ENCODE measurements at regions not wholly inside any gene's neighbourhood (a gene's known extent, or its start where the extent isn't known, plus 50 kb on each side); places are given as distances from the start of the nearest gene placed in this dataset.

DNA sequence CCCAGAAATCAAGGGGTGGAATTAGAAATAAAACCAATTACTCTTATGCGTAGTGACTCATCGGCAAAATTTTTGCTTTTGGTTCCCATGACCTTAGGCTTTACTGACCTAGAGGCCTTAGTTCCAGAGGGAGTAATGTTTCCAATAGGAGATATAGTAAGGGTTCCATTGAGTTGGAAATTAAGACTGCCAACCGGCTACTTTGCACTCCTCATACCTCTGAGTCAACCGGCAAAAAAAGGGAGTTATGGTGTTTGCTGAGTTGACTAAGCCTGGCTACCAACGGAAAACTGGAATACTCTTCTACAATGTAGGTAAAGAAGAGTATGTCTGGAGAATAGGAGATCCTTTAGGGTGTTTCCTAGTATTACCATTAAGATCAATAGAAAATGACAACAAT is 919.8 kb downstream of the CENPC start:
- no peak for TF ChIP-seq POLR2A (IDR thresholded peaks at IDR 0.05)
- TF ChIP-seq, protein P1, sequence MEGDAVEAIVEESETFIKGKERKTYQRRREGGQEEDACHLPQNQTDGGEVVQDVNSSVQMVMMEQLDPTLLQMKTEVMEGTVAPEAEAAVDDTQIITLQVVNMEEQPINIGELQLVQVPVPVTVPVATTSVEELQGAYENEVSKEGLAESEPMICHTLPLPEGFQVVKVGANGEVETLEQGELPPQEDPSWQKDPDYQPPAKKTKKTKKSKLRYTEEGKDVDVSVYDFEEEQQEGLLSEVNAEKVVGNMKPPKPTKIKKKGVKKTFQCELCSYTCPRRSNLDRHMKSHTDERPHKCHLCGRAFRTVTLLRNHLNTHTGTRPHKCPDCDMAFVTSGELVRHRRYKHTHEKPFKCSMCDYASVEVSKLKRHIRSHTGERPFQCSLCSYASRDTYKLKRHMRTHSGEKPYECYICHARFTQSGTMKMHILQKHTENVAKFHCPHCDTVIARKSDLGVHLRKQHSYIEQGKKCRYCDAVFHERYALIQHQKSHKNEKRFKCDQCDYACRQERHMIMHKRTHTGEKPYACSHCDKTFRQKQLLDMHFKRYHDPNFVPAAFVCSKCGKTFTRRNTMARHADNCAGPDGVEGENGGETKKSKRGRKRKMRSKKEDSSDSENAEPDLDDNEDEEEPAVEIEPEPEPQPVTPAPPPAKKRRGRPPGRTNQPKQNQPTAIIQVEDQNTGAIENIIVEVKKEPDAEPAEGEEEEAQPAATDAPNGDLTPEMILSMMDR (IDR thresholded peaks at IDR 0.05), result no peak
- TF ChIP-seq EP300 (IDR thresholded peaks at IDR 0.05; ENCODE audit: low read depth), result no peak
- no peak for TF ChIP-seq POLR2AphosphoS5 (IDR thresholded peaks at IDR 0.05)
- H3K36me3 ChIP-seq, result no peaks in the 10 kb centered on the region
- WGBS, 2 donors (ENCODE audit: low coverage in 1 of 2), result 93 to 95% methylated on average over 5 of the region's 5 CpGs
- H3K4me1 ChIP-seq, result no peaks in the 10 kb centered on the region
- H3K27ac ChIP-seq, result no peak overlapping the region
- no peaks in the 10 kb centered on the region for H3K9me3 ChIP-seq
- DNase-seq, result no peak
- H3K27me3 ChIP-seq, result no peaks in the 10 kb centered on the region
- H3K4me3 ChIP-seq, result no peak overlapping the region
- in situ Hi-C loops (cut with MboI; ENCODE audit: low pct_ligation_motif_present in 1 of 4, low pct_unique_long_range_greater_than_20kb in 1 of 4, low sequenced_read_pairs in 3 of 4), result no loop called here
- intact Hi-C loops (cut with DNase I; ENCODE audit: low total_unique reads), result no loop called here

DNA sequence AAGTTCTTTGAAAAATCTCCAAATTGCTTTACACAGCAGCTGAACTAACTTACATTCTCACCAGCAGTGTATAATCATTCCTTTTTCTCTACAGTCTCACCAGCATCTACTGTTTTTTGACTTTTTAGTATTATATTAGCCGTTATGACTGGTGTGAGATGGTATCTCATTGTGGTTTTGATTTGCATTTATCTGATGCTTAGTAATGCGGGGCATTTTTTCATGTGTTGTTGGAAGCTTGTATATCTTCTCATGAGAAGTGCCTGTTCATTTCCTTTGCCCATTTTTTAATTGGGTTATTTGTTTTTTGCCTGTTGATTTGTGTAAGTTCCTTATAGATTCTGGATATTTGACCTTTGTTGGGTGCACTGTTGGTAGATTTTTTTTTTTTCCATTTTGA is 931.7 kb downstream of the CENPC start:
- Histone ChIP-seq H3K36me3 (no peaks in the 10 kb centered on the region), H3K4me3 (no peak overlapping the region), H3K4me1 (no peaks in the 10 kb centered on the region), H3K27ac (no peak overlapping the region), H3K9me3 (peaks cover 0 to 7% of the 10 kb centered on the region in 2 donors), H3K27me3 (no peaks in the 10 kb centered on the region)
- no peak for DNase-seq
- in situ Hi-C loops (cut with MboI; ENCODE audit: low pct_ligation_motif_present in 1 of 4, low pct_unique_long_range_greater_than_20kb in 1 of 4, low sequenced_read_pairs in 3 of 4) (no loop called here), intact Hi-C loops (cut with DNase I; ENCODE audit: low total_unique reads) (no loop called here)
- 74 to 76% methylated on average over 2 of the region's 2 CpGs for WGBS, 2 donors (ENCODE audit: low coverage in 1 of 2)
- TF ChIP-seq POLR2AphosphoS5 (IDR thresholded peaks at IDR 0.05) (no peak), POLR2A (IDR thresholded peaks at IDR 0.05) (no peak), EP300 (IDR thresholded peaks at IDR 0.05; ENCODE audit: low read depth) (no peak)
- TF ChIP-seq, protein P1 (IDR thresholded peaks at IDR 0.05), result no peak

DNA sequence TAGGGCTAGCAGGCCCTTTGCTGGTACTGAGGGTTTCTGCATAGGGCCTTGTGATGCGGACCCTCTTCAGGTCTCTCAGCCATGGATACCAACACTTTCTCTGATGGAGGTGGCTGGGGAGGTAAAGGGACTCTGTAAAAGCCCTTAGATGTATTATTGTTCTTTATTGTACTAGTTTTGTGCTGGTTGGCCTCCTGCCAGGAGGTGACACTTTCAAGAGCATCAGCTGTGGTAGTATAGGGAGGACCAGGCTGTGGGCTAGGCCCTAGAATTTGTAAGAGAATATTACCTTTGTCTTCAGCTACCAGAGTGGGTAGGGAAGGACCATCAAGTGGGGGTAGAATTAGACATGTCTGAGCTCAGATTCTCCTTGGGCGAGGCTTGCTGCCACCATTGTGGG is 936.3 kb downstream of the CENPC start:
- no peaks in the 10 kb centered on the region for H3K9me3 ChIP-seq
- no peaks in the 10 kb centered on the region for H3K36me3 ChIP-seq
- H3K27ac ChIP-seq, result no peak overlapping the region
- H3K4me3 ChIP-seq, result no peak overlapping the region
- intact Hi-C loops (cut with DNase I; ENCODE audit: low total_unique reads) (no loop called here), in situ Hi-C loops (cut with MboI; ENCODE audit: low pct_ligation_motif_present in 1 of 4, low pct_unique_long_range_greater_than_20kb in 1 of 4, low sequenced_read_pairs in 3 of 4) (no loop called here)
- no peaks in the 10 kb centered on the region for H3K27me3 ChIP-seq
- no peak for DNase-seq
- TF ChIP-seq EP300 (IDR thresholded peaks at IDR 0.05; ENCODE audit: low read depth), result no peak
- no peak for TF ChIP-seq POLR2AphosphoS5 (IDR thresholded peaks at IDR 0.05)
- TF ChIP-seq, protein P1 (IDR thresholded peaks at IDR 0.05), result no peak
- no peak for TF ChIP-seq POLR2A (IDR thresholded peaks at IDR 0.05)
- 90 to 94% methylated on average over 2 of the region's 2 CpGs for whole genome bisulfite sequencing, 2 donors (ENCODE audit: low coverage in 1 of 2)
- H3K4me1 ChIP-seq, result no peaks in the 10 kb centered on the region

DNA sequence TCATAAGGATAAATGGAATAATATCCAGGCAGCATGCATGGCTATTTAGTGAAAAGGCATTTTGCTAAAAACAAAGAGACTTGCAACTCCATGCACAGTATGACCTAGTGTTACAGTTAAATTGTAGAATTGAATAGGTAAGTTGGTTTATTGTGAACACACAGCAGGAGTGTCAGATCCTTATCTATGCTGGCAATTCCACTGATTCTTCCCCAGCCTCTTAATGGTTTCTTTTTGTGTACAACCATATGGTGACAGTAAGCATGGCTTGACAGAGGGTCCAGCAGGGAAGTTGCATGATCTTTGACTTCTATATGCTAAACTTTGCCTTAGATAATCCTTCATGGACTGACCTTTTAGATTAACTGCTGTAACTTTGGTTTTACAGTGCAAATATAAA is 936.6 kb upstream of the EPHA5 start:
- no peak for DNase-seq
- TF ChIP-seq POLR2A (IDR thresholded peaks at IDR 0.05) (no peak), POLR2AphosphoS5 (IDR thresholded peaks at IDR 0.05) (no peak), EP300 (IDR thresholded peaks at IDR 0.05; ENCODE audit: low read depth) (no peak)
- TF ChIP-seq, protein P1 (IDR thresholded peaks at IDR 0.05), result no peak
- no peaks in the 10 kb centered on the region for H3K36me3 ChIP-seq
- in situ Hi-C loops (cut with MboI; ENCODE audit: low pct_ligation_motif_present in 1 of 4, low pct_unique_long_range_greater_than_20kb in 1 of 4, low sequenced_read_pairs in 3 of 4) (no loop called here), intact Hi-C loops (cut with DNase I; ENCODE audit: low total_unique reads) (no loop called here)
- no peak overlapping the region for H3K4me3 ChIP-seq
- no peaks in the 10 kb centered on the region for H3K4me1 ChIP-seq
- no peak overlapping the region for H3K27ac ChIP-seq
- no peaks in the 10 kb centered on the region for H3K9me3 ChIP-seq
- H3K27me3 ChIP-seq, result no peaks in the 10 kb centered on the region
